ENCODE measurements at regions not wholly inside any gene's neighbourhood (a gene's known extent, or its start where the extent isn't known, plus 50 kb on each side); places are given as distances from the start of the nearest gene placed in this dataset.

DNA sequence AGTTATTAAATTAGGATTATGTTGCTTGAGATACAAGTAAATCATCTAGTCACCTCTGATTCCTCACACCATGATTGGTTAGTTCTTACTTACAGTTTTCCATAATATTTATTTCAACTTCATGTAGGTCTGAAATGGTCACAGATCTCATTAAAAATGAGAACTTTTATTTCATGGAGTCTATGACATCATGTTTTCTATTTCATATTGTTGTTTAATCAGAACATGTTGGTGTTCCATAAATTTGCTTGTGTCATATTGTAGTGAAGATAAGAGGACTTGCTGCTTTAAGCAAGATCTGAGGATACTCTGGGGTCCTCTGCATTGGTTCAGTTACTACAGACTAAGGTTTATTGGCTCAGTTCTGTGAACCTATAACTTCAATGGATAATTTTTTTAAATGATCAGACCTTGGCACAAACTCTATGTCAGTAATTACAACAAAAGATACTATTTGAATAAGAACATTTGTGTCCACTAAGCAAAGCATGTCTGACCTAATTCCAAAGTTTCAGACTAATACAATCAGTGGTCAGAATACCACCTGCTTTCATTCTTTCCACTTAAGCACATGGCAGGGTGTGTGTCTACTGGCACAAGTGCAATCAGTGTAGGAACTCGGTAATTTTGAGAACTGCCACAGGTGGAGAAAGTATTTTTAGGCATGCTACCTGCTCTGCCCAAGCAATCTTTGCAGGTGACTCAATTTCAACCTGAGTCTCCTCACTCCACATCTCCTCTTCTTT lies 68.5 kb downstream of the CCDC71L start:
- intact Hi-C loops (cut with DNase I): loop anchor here in 1 of 10 donors (10.0 kb wide), 1 partner anchor 58 kb away; no protein-coding TSS in a partner anchor
- Histone ChIP-seq H3K36me3 (no peaks in the 10 kb centered on the region), H3K9me3 (peaks cover 0 to under 1% (median 0%) of the 10 kb centered on the region in 12 donors), H3K4me1 (peaks cover 0 to 8% (median 0%) of the 10 kb centered on the region in 12 donors), H3K27me3 (no peaks in the 10 kb centered on the region), H3K4me3 (no peak overlapping the region), H3K27ac (no peak overlapping the region)
- no peak for ATAC-seq
- WGBS, 4 donors: 60 to 68% (median 60%) methylated on average over 1 of the region's 1 CpG
- no peak for DNase-seq
- TF ChIP-seq, protein P1, sequence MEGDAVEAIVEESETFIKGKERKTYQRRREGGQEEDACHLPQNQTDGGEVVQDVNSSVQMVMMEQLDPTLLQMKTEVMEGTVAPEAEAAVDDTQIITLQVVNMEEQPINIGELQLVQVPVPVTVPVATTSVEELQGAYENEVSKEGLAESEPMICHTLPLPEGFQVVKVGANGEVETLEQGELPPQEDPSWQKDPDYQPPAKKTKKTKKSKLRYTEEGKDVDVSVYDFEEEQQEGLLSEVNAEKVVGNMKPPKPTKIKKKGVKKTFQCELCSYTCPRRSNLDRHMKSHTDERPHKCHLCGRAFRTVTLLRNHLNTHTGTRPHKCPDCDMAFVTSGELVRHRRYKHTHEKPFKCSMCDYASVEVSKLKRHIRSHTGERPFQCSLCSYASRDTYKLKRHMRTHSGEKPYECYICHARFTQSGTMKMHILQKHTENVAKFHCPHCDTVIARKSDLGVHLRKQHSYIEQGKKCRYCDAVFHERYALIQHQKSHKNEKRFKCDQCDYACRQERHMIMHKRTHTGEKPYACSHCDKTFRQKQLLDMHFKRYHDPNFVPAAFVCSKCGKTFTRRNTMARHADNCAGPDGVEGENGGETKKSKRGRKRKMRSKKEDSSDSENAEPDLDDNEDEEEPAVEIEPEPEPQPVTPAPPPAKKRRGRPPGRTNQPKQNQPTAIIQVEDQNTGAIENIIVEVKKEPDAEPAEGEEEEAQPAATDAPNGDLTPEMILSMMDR (IDR thresholded peaks at IDR 0.05): no peak
- no peak for TF ChIP-seq POLR2A (IDR thresholded peaks at IDR 0.05)

DNA sequence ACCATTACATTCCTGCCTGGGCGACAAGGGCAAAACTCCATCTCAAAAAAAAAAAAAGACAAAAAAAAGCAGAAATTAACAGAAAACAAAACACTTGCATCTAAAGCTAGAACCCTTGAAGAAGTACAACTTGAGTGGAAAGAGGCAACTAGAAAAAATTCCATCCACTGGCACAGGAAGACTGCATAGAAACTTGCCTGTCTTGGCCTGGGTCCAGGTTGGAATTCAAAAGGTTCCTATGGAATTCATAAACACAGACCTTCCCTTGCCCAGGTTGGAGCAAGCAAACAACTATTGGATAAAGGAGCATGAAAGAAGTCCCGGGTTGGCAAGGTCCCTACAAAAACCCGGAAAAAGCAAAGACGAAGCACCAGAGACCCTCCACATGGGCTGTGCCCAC lies 69.8 kb downstream of the CCDC71L start:
- Histone ChIP-seq H3K27me3 (no peaks in the 10 kb centered on the region), H3K9me3 (no peaks in the 10 kb centered on the region), H3K27ac (no peak overlapping the region), H3K36me3 (no peaks in the 10 kb centered on the region), H3K4me3 (no peak overlapping the region), H3K4me1 (peaks cover 0 to 8% (median 0%) of the 10 kb centered on the region in 12 donors)
- TF ChIP-seq POLR2A (IDR thresholded peaks at IDR 0.05): no peak
- TF ChIP-seq, protein P1 (IDR thresholded peaks at IDR 0.05): no peak
- intact Hi-C loops (cut with DNase I): loop anchor here in 1 of 10 donors (10.0 kb wide), 1 partner anchor 56 kb away; no protein-coding TSS in a partner anchor
- ATAC-seq (no peak), DNase-seq (no peak)
- WGBS, 4 donors: 91 to 99% (median 95%) methylated on average over 4 of the region's 4 CpGs

DNA sequence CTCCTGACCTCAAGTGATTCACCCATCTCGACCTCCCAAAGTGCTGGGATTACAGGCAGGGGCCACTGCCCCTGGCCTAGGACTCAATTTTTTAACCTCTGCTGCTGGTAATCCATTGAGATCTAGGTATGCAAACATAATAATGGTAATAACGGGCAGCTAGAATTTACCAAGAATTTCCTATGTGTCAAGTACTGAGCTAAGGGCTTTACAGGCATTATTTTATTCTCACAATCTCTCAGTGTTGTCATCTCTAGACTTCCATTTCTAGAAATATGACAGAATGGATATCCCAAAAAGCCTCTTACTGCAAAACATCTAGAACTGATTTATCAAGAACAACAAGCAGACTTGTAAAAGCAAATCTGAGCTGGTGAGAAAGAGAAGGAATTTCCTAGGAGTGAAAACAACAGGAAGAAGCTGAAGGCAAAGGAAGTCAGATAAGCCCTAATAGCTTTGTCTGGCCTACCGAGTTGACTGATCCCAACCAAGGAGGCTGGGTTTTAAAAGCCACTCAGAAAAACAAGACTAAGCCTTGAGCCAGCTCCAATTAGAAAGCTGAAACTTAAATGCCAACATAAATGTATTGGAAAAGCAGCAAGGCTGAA lies 70.6 kb downstream of the CCDC71L start:
- Histone ChIP-seq H3K36me3 (no peaks in the 10 kb centered on the region), H3K4me1 (peaks cover 0 to 8% (median 0%) of the 10 kb centered on the region in 12 donors), H3K4me3 (no peak overlapping the region), H3K27me3 (no peaks in the 10 kb centered on the region), H3K27ac (no peak overlapping the region), H3K9me3 (no peaks in the 10 kb centered on the region)
- TF ChIP-seq, protein P1 (IDR thresholded peaks at IDR 0.05): no peak
- TF ChIP-seq POLR2A (IDR thresholded peaks at IDR 0.05): no peak
- intact Hi-C loops (cut with DNase I): loop anchor here in 1 of 10 donors (10.0 kb wide), 1 partner anchor 56 kb away; no protein-coding TSS in a partner anchor
- ATAC-seq (no peak), DNase-seq (no peak)
- WGBS, 4 donors: 46 to 57% (median 53%) methylated on average over 3 of the region's 3 CpGs

GRCh38 chr7:106589198-106589879 lies 71.6 kb downstream of the CCDC71L start:
- 88 to 96% (median 93%) methylated on average over 6 of the region's 6 CpGs for WGBS, 4 donors
- Histone ChIP-seq H3K36me3 (no peaks in the 10 kb centered on the region), H3K27ac (no peak overlapping the region), H3K27me3 (no peaks in the 10 kb centered on the region), H3K4me3 (no peak overlapping the region), H3K9me3 (no peaks in the 10 kb centered on the region), H3K4me1 (peaks cover 0 to 8% (median 0%) of the 10 kb centered on the region in 12 donors)
- DNase-seq: no peak
- TF ChIP-seq, protein P1 (IDR thresholded peaks at IDR 0.05): no peak
- TF ChIP-seq POLR2A (IDR thresholded peaks at IDR 0.05): no peak
- no peak for ATAC-seq
- intact Hi-C loops (cut with DNase I): no loop called here
